ENCODE measurements at regions not wholly inside any gene's neighbourhood (a gene's known extent, or its start where the extent isn't known, plus 50 kb on each side); places are given as distances from the start of the nearest gene placed in this dataset.

DNA sequence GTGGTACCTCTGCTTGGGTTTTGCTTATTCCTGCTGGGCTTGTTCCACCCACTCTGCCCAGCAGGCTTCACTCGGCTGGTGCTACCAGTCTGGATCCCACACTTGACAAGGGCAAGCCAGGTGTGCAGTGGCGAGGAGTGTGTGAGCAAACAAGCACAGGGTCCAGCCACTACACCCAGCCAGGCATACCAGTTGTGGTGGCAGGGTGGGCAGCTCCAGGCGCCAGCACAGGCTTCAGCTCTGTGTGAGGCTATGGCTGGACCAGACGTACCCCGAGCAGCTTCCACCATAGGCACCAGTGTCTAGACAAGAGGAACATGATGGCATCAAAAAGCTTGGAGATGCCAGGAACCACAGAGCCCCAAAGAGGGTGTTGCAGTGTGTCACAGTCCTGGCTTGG lies 93.1 kb upstream of the GALNT5 start:
- ChIA-PET POLR2A (no interaction called here), CTCF (no interaction called here)
- intact Hi-C loops (cut with micrococcal nuclease; ENCODE audit: unreplicated experiment) = no loop called here
- no TSS peak for BruUV-seq (replicated peaks)
- Histone ChIP-seq H3K4me1 (no peaks in the 10 kb centered on the region), H3K4me3 (ENCODE audit: low read depth, low read length) (no peak overlapping the region), H3K36me3 (ENCODE audit: control insufficient read depth, insufficient read depth, low read length) (no peaks in the 10 kb centered on the region), H3K9me3 (peaks cover 8% of the 10 kb centered on the region; the same call in 1 of the 2 replicates), H3K27me3 (replicated peaks; ENCODE audit: control insufficient read depth, insufficient read depth, low read length) (no peaks in the 10 kb centered on the region)
- H3K27ac Mint-ChIP-seq (ENCODE audit: unreplicated experiment) = no peak overlapping the region
- no peaks in the 10 kb centered on the region for H3K27me3 Mint-ChIP-seq (ENCODE audit: insufficient read depth, unreplicated experiment)
- no peak for DNase-seq
- no peaks in the 10 kb centered on the region for H3K36me3 Mint-ChIP-seq (ENCODE audit: insufficient read depth, unreplicated experiment)
- no peaks in the 10 kb centered on the region for H3K9me3 Mint-ChIP-seq (ENCODE audit: unreplicated experiment)
- TF ChIP-seq, protein P1, sequence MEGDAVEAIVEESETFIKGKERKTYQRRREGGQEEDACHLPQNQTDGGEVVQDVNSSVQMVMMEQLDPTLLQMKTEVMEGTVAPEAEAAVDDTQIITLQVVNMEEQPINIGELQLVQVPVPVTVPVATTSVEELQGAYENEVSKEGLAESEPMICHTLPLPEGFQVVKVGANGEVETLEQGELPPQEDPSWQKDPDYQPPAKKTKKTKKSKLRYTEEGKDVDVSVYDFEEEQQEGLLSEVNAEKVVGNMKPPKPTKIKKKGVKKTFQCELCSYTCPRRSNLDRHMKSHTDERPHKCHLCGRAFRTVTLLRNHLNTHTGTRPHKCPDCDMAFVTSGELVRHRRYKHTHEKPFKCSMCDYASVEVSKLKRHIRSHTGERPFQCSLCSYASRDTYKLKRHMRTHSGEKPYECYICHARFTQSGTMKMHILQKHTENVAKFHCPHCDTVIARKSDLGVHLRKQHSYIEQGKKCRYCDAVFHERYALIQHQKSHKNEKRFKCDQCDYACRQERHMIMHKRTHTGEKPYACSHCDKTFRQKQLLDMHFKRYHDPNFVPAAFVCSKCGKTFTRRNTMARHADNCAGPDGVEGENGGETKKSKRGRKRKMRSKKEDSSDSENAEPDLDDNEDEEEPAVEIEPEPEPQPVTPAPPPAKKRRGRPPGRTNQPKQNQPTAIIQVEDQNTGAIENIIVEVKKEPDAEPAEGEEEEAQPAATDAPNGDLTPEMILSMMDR (IDR thresholded peaks at IDR 0.05; ENCODE audit: insufficient read depth in 1 of 2, low read depth in 1 of 2, low read length in 1 of 2, severe bottlenecking in 1 of 2, unreplicated experiment in 1 of 2) = no peak
- no peak overlapping the region for H3K4me3 Mint-ChIP-seq (ENCODE audit: unreplicated experiment)
- no peaks in the 10 kb centered on the region for H3K4me1 Mint-ChIP-seq (ENCODE audit: low read depth, unreplicated experiment)

DNA sequence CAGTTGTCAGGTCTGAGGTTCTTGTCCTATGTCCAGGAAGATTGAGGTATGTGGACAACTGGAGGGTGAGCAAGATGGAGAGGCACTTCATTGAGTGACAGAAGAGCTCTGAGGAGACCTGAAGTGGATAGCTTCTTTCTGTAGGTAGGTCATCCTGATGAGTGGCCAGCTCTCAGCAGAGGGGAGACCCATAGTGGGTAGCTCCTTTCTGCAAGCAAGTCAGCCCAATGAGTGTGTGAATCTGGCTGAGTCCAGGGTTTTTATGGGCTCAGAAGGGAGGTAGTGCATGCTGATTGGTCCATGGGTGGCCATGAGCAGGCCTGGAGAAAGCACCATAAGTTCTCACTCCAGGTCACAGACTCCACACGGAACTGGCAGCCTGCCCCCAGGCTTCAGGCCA lies 92.6 kb upstream of the GALNT5 start:
- POLR2A ChIA-PET = no interaction called here
- Mint-ChIP-seq H3K36me3 (ENCODE audit: insufficient read depth, unreplicated experiment) (no peaks in the 10 kb centered on the region), H3K27me3 (ENCODE audit: insufficient read depth, unreplicated experiment) (peaks cover 2% of the 10 kb centered on the region), H3K4me3 (ENCODE audit: unreplicated experiment) (no peak overlapping the region), H3K4me1 (ENCODE audit: low read depth, unreplicated experiment) (no peaks in the 10 kb centered on the region), H3K9me3 (ENCODE audit: unreplicated experiment) (no peaks in the 10 kb centered on the region), H3K27ac (ENCODE audit: unreplicated experiment) (no peak overlapping the region)
- Histone ChIP-seq H3K9me3 (peaks cover 8% of the 10 kb centered on the region; the same call in 1 of the 2 replicates), H3K4me3 (ENCODE audit: low read depth, low read length) (no peak overlapping the region), H3K36me3 (ENCODE audit: control insufficient read depth, insufficient read depth, low read length) (no peaks in the 10 kb centered on the region), H3K4me1 (no peaks in the 10 kb centered on the region), H3K27me3 (replicated peaks; ENCODE audit: control insufficient read depth, insufficient read depth, low read length) (no peaks in the 10 kb centered on the region)
- CTCF ChIA-PET = no interaction called here
- intact Hi-C loops (cut with micrococcal nuclease; ENCODE audit: unreplicated experiment) = no loop called here
- DNase-seq = no peak
- BruUV-seq (replicated peaks) = no TSS peak
- TF ChIP-seq, protein P1 (IDR thresholded peaks at IDR 0.05; ENCODE audit: insufficient read depth in 1 of 2, low read depth in 1 of 2, low read length in 1 of 2, severe bottlenecking in 1 of 2, unreplicated experiment in 1 of 2) = no peak

- TF ChIP-seq, protein P1 (IDR thresholded peaks at IDR 0.05; ENCODE audit: insufficient read depth in 1 of 2, low read depth in 1 of 2, low read length in 1 of 2, severe bottlenecking in 1 of 2, unreplicated experiment in 1 of 2) = no peak
- H3K4me1 Mint-ChIP-seq (ENCODE audit: low read depth, unreplicated experiment) = no peaks in the 10 kb centered on the region
- DNase-seq = no peak
- H3K9me3 Mint-ChIP-seq (ENCODE audit: unreplicated experiment) = no peaks in the 10 kb centered on the region
- ChIA-PET POLR2A (no interaction called here), CTCF (interaction anchor here (0.7 kb wide), 1 partner anchor 15 kb away, joined by 3 read pairs; no protein-coding TSS in a partner anchor)
- H3K27me3 Mint-ChIP-seq (ENCODE audit: insufficient read depth, unreplicated experiment) = peaks cover 3% of the 10 kb centered on the region
- Histone ChIP-seq H3K36me3 (ENCODE audit: control insufficient read depth, insufficient read depth, low read length) (no peaks in the 10 kb centered on the region), H3K4me1 (no peaks in the 10 kb centered on the region), H3K4me3 (ENCODE audit: low read depth, low read length) (no peak overlapping the region), H3K27me3 (replicated peaks; ENCODE audit: control insufficient read depth, insufficient read depth, low read length) (no peaks in the 10 kb centered on the region), H3K9me3 (0 out of 2 replicates have a peak, but pooled peaks cover 8% of the 10 kb centered on the region)
- no peak overlapping the region for H3K4me3 Mint-ChIP-seq (ENCODE audit: unreplicated experiment)
- no peaks in the 10 kb centered on the region for H3K36me3 Mint-ChIP-seq (ENCODE audit: insufficient read depth, unreplicated experiment)
- no peak overlapping the region for H3K27ac Mint-ChIP-seq (ENCODE audit: unreplicated experiment)
- intact Hi-C loops (cut with micrococcal nuclease; ENCODE audit: unreplicated experiment) = no loop called here
- BruUV-seq (replicated peaks) = no TSS peak
Measured at GRCh38 chr2:157168501-157168900, 89.0 kb upstream of the GALNT5 start.

Measured in Caco-2 (cell line).